RWPE1 (cell line): ENCODE measurements at regions not wholly inside any gene's neighbourhood (a gene's known extent, or its start where the extent isn't known, plus 50 kb on each side); places are given as distances from the start of the nearest gene placed in this dataset.

Experiments used
- CTCF ChIA-PET: fragments of 350-600 bp; sonication (Branson Sonifier 250); formaldehyde crosslinking; extraction: SDS; loops from one replicate; lab custom pipeline; 2021; lab: Yijun Ruan, JAX
- POLR2A ChIA-PET: fragments of 400-600 bp; formaldehyde crosslinking; extraction: SDS; loops from one replicate; lab custom pipeline; 2020; ENCODE audit warnings: antibody characterized with exemption; ENCODE audit not compliant: low non-redundant PET; lab: Yijun Ruan, JAX
- DNase-seq: peaks from one replicate; pipeline ENCODE4 v3.0.0; 2012; ENCODE audit warnings: low spot score
- H3K27ac ChIP-seq: fragments of 450-650 bp; 2 replicates; pipeline ENCODE4 v1.5.1; 2017
- CTCF ChIP-seq: fragments of 450-650 bp; conservative IDR thresholded peaks from 2 replicates; pipeline ENCODE4 v1.5.1; 2017; ENCODE audit warnings: low read depth, mild to moderate bottlenecking

- ChIA-PET POLR2A (no interaction called here), CTCF (no interaction called here)
- TF ChIP-seq CTCF: no peak
- DNase-seq: no peak
- no peak overlapping the region for H3K27ac ChIP-seq
Measured at GRCh38 chr14:34063042-34063441, 112.2 kb upstream of the EGLN3 start.

- ChIA-PET POLR2A (no interaction called here), CTCF (no interaction called here)
- TF ChIP-seq CTCF: no peak
- no peak overlapping the region for H3K27ac ChIP-seq
- DNase-seq: no peak
Measured at GRCh38 chr14:34062353-34062973, 111.6 kb upstream of the EGLN3 start.

- no peak for DNase-seq
- POLR2A ChIA-PET: interaction anchor here (0.6 to 1.0 kb wide), 4 partner anchors 15 to 133 kb away, joined by 3 to 5 read pairs (median 4); no protein-coding TSS in a partner anchor
- no peak for TF ChIP-seq CTCF
- peak overlapping the region; percentile 80 for H3K27ac ChIP-seq
- CTCF ChIA-PET: interaction anchor here (0.6 to 1.7 kb wide), 3 partner anchors 38 to 330 kb away, joined by 3 to 13 read pairs (median 5); no protein-coding TSS in a partner anchor
Measured at GRCh38 chr14:34060651-34060999, 109.8 kb upstream of the EGLN3 start.

- TF ChIP-seq CTCF: peak; percentile 23; the same call in 1 of the 2 replicates
- POLR2A ChIA-PET: interaction anchor here (0.6 to 1.0 kb wide), 4 partner anchors 15 to 133 kb away, joined by 3 to 5 read pairs (median 4); no protein-coding TSS in a partner anchor
- peak; percentile 85 for DNase-seq
- peak overlapping the region; percentile 80 for H3K27ac ChIP-seq
- CTCF ChIA-PET: interaction anchor here (0.6 to 1.7 kb wide), 4 partner anchors 25 to 330 kb away, joined by 3 to 13 read pairs (median 4); no protein-coding TSS in a partner anchor
Measured at GRCh38 chr14:34059925-34060650, 109.2 kb upstream of the EGLN3 start.

GRCh38 chr14:34059037-34059924 is 108.4 kb upstream of the EGLN3 start:
- no peak for TF ChIP-seq CTCF
- no peak for DNase-seq
- peak overlapping the region; percentile 80 for H3K27ac ChIP-seq
- CTCF ChIA-PET: interaction anchor here (1.1 to 1.7 kb wide), 2 partner anchors 24 to 39 kb away, joined by 3 to 13 read pairs; no protein-coding TSS in a partner anchor
- POLR2A ChIA-PET: interaction anchor here (0.6 to 1.0 kb wide), 2 partner anchors 16 to 243 kb away, joined by 4 to 5 read pairs; no protein-coding TSS in a partner anchor

GRCh38 chr14:34058510-34058909 is 107.6 kb upstream of the EGLN3 start:
- no peak overlapping the region for H3K27ac ChIP-seq
- no peak for DNase-seq
- ChIA-PET CTCF (no interaction called here), POLR2A (no interaction called here)
- TF ChIP-seq CTCF: no peak
